Liver (tissue), 7 donors: ENCODE measurements at regions not wholly inside any gene's neighbourhood (a gene's known extent, or its start where the extent isn't known, plus 50 kb on each side); places are given as distances from the start of the nearest gene placed in this dataset.
"Not testable (repeated sequence)": the region's sequence is repeated elsewhere in the genome, so short reads cannot be mapped to it uniquely, and the experiment has no call there.

Experiments
- DNase-seq: peaks from one replicate; pipeline ENCODE4 v3.0.0-alpha.2; 2017; ENCODE audit warnings: low spot score
- H3K27ac ChIP-seq, 2 donors: one replicate each; pipeline ENCODE4 v1.7.0; 2013; ENCODE audit warnings: inconsistent platforms in 2 of 2, low read length in 2 of 2, control low read depth in 1 of 2, low read depth in 1 of 2, mild to moderate bottlenecking in 1 of 2
- H3K27me3 ChIP-seq, 4 donors: one replicate each; pipeline versions ENCODE4 v1.6.1 to v1.7.0; 2013; ENCODE audit warnings: low read length in 3 of 4, inconsistent platforms in 1 of 4, mild to moderate bottlenecking in 1 of 4, moderate library complexity in 1 of 4; ENCODE audit not compliant: control insufficient read depth in 4 of 4, insufficient read depth in 4 of 4
- H3K36me3 ChIP-seq, 4 donors: one replicate each; pipeline versions ENCODE4 v1.6.1 to v1.7.0; 2013; ENCODE audit warnings: low read length in 3 of 4, mild to moderate bottlenecking in 3 of 4, low read depth in 1 of 4, moderate library complexity in 1 of 4; ENCODE audit not compliant: control insufficient read depth in 4 of 4, insufficient read depth in 3 of 4
- H3K4me1 ChIP-seq, 4 donors: one replicate each; pipeline versions ENCODE4 v1.6.1 to v1.7.0; 2013; ENCODE audit warnings: low read length in 3 of 4, mild to moderate bottlenecking in 3 of 4, moderate library complexity in 1 of 4; ENCODE audit not compliant: control insufficient read depth in 4 of 4, insufficient read depth in 4 of 4
- H3K4me3 ChIP-seq, 3 donors: one replicate each; pipeline versions ENCODE4 v1.6.1 to v1.7.0; 2013; ENCODE audit warnings: low read length in 3 of 3, control low read depth in 1 of 3, low read depth in 1 of 3, mild to moderate bottlenecking in 1 of 3
- H3K9ac ChIP-seq, 2 donors: one replicate each; pipeline ENCODE4 v1.7.0; 2013; ENCODE audit warnings: low read length in 2 of 2, mild to moderate bottlenecking in 2 of 2, moderate library complexity in 2 of 2, control low read depth in 1 of 2, low read depth in 1 of 2
- H3K9me3 ChIP-seq, 4 donors: one replicate each; pipeline versions ENCODE4 v1.6.1 to v1.7.0; 2013; ENCODE audit warnings: low read length in 3 of 4; ENCODE audit not compliant: control insufficient read depth in 4 of 4
- ATF3 ChIP-seq: IDR thresholded peaks from 2 replicates; pipeline ENCODE4 v1.6.1; 2016; ENCODE audit warnings: antibody characterized with exemption
- EGR1 ChIP-seq, 2 donors: IDR thresholded peaks; 2 replicates each; pipeline ENCODE4 v1.6.1; 2016 to 2018; ENCODE audit warnings: antibody characterized with exemption in 2 of 2, low read depth in 2 of 2
- FOXA1 ChIP-seq: IDR thresholded peaks from 2 replicates; pipeline ENCODE4 v1.6.1; 2016; ENCODE audit warnings: antibody characterized with exemption
- FOXA2 ChIP-seq: IDR thresholded peaks from 2 replicates; pipeline ENCODE4 v1.6.1; 2016; ENCODE audit warnings: antibody characterized with exemption
- GABPA ChIP-seq, 2 donors: IDR thresholded peaks in 1 of 2; conservative IDR thresholded peaks in 1 of 2; 2 replicates each; pipeline ENCODE4 v1.6.1; 2016; ENCODE audit warnings: antibody characterized with exemption in 2 of 2, mild to moderate bottlenecking in 1 of 2, moderate library complexity in 1 of 2
- HNF4A ChIP-seq, 2 donors: conservative IDR thresholded peaks; 2 replicates each; pipeline ENCODE4 v1.6.1; 2016; ENCODE audit warnings: antibody characterized with exemption in 2 of 2, mild to moderate bottlenecking in 2 of 2
- MAX ChIP-seq: IDR thresholded peaks from 2 replicates; pipeline ENCODE4 v1.6.1; 2016; ENCODE audit warnings: antibody characterized with exemption
- NR2F2 ChIP-seq: IDR thresholded peaks from 2 replicates; pipeline ENCODE4 v1.6.1; 2016; ENCODE audit warnings: antibody characterized with exemption
- RAD21 ChIP-seq, 2 donors: IDR thresholded peaks; 2 replicates each; pipeline ENCODE4 v1.6.1; 2016; ENCODE audit warnings: antibody characterized with exemption in 2 of 2, mild to moderate bottlenecking in 2 of 2
- REST ChIP-seq: IDR thresholded peaks from 2 replicates; pipeline ENCODE4 v1.6.1; 2016; ENCODE audit warnings: antibody characterized with exemption, mild to moderate bottlenecking
- SP1 ChIP-seq: IDR thresholded peaks from 2 replicates; pipeline ENCODE4 v1.6.1; 2018; ENCODE audit warnings: antibody characterized with exemption, mild to moderate bottlenecking
- TAF1 ChIP-seq: conservative IDR thresholded peaks from 2 replicates; pipeline ENCODE4 v1.6.1; 2016; ENCODE audit warnings: antibody characterized with exemption, mild to moderate bottlenecking
- YY1 ChIP-seq: IDR thresholded peaks from 2 replicates; pipeline ENCODE4 v1.6.1; 2016; ENCODE audit warnings: antibody characterized with exemption, mild to moderate bottlenecking
- ZBTB33 ChIP-seq: IDR thresholded peaks from 2 replicates; pipeline ENCODE4 v1.6.1; 2016; ENCODE audit warnings: antibody characterized with exemption
- WGBS: extraction: QIAGEN DNeasy Blood & Tissue Kit; methylation state at CpG from one replicate; pipeline ENCODE4 v1.1.7; 2013; 5-methylcytosine and 5-hydroxymethylcytosine counted together
- donor health status: healthy.
- donor health status: healthy.
- donor health status: healthy.
- donor health status: healthy.

- TF ChIP-seq REST (no peak), TAF1 (no peak), ATF3 (no peak), FOXA1 (no peak), SP1 (no peak), EGR1 (IDR thresholded peaks at IDR 0.05; ENCODE audit: low read depth in 2 of 2) (no peak), GABPA (IDR thresholded peaks at IDR 0.05 in 1 of 2, conservative IDR thresholded peaks at IDR 0.05 in 1 of 2) (no peak)
Observed at GRCh38 chr11:21987261-21987660, 205.6 kb upstream of the ANO5 start (continued).

GRCh38 chr11:21988477-21988876 lies 204.4 kb upstream of the ANO5 start:
- DNase-seq: no peak
- H3K9me3 ChIP-seq: peaks cover 0 to 3% (median 0%) of the 10 kb centered on the region in 4 donors
- H3K36me3 ChIP-seq: no peaks in the 10 kb centered on the region
- H3K4me3 ChIP-seq: no peak overlapping the region
- H3K4me1 ChIP-seq: no peaks in the 10 kb centered on the region
- no peak overlapping the region for H3K9ac ChIP-seq
- WGBS: 51% methylated on average over 1 of the region's 1 CpG
- TF ChIP-seq RAD21 (IDR thresholded peaks at IDR 0.05) (peak; percentile 69 to 70), MAX (no peak), TAF1 (no peak)
- no peaks in the 10 kb centered on the region for H3K27me3 ChIP-seq
- H3K27ac ChIP-seq: no peak overlapping the region

- not testable (repeated sequence) for H3K9ac ChIP-seq, H3K4me1 ChIP-seq, H3K36me3 ChIP-seq, H3K9me3 ChIP-seq, H3K27me3 ChIP-seq, H3K4me3 ChIP-seq, DNase-seq, H3K27ac ChIP-seq
- WGBS: 55% methylated on average over 6 of the region's 6 CpGs
Observed at GRCh38 chr11:22001803-22002202, 191.1 kb upstream of the ANO5 start.

GRCh38 chr11:22006901-22007300 lies 186.0 kb upstream of the ANO5 start:
- Histone ChIP-seq H3K4me3 (no peak overlapping the region), H3K36me3 (no peaks in the 10 kb centered on the region), H3K9ac (no peak overlapping the region), H3K9me3 (no peaks in the 10 kb centered on the region), H3K27me3 (no peaks in the 10 kb centered on the region), H3K27ac (no peak overlapping the region), H3K4me1 (peaks cover 0 to 2% (median 0%) of the 10 kb centered on the region in 4 donors)
- DNase-seq: no peak
- TF ChIP-seq TAF1 (no peak), ZBTB33 (no peak), YY1 (no peak), NR2F2 (no peak), ATF3 (no peak), REST (no peak), EGR1 (IDR thresholded peaks at IDR 0.05; ENCODE audit: low read depth in 2 of 2) (no peak), HNF4A (conservative IDR thresholded peaks at IDR 0.05) (no peak), FOXA2 (no peak)
